Naive thymus-derived CD8-positive, alpha-beta T cell (primary cell): ENCODE measurements at regions not wholly inside any gene's neighbourhood (a gene's known extent, or its start where the extent isn't known, plus 50 kb on each side); places are given as distances from the start of the nearest gene placed in this dataset.
A peak's percentile ranks its signal among the peaks of the same experiment; 100 is the strongest.
"Not testable (repeated sequence)": the region's sequence is repeated elsewhere in the genome, so short reads cannot be mapped to it uniquely, and the experiment has no call there.

Source experiments
- ATAC-seq, 2 donors: fragments of 150-1000 bp; cut with Tn5 transposase in 1 of 2; sonication (Bioruptor Pico), chemical (Tn5 transposase) in 1 of 2; 1 replicate in 1 of 2; 2 replicates in 1 of 2; pipeline ENCODE4 v1.10.0; 2021; ENCODE audit warnings: mild to moderate bottlenecking in 2 of 2, moderate library complexity in 2 of 2
- POLR2A ChIA-PET: fragments of 350-600 bp; sonication (Branson Sonifier 250); formaldehyde crosslinking; loops from one replicate; lab custom pipeline; 2021; ENCODE audit warnings: antibody characterized with exemption; lab: Charles Lee
- DNase-seq, 10 donors: peaks; one replicate each; pipeline versions ENCODE4 v3.0.0 to v3.0.0-alpha.2; 2020 to 2022
- H3K27ac Mint-ChIP-seq, 10 donors: one replicate each; pipeline ENCODE4 v1.8.0; 2020 to 2022; ENCODE audit warnings: mild to moderate bottlenecking in 10 of 10, mixed read lengths in 10 of 10, moderate library complexity in 4 of 10, inconsistent platforms in 1 of 10
- H3K27me3 Mint-ChIP-seq, 5 donors: one replicate each; pipeline ENCODE4 v1.8.0; 2021 to 2022; ENCODE audit warnings: mixed read lengths in 5 of 5
- H3K36me3 Mint-ChIP-seq, 3 donors: one replicate each; pipeline ENCODE4 v1.8.0; 2020 to 2022; ENCODE audit warnings: mixed read lengths in 3 of 3, mild to moderate bottlenecking in 2 of 3, inconsistent platforms in 1 of 3
- H3K4me1 Mint-ChIP-seq, 4 donors: one replicate each; pipeline ENCODE4 v1.8.0; 2021 to 2022; ENCODE audit warnings: mixed read lengths in 4 of 4
- H3K4me3 Mint-ChIP-seq, 10 donors: one replicate each; pipeline ENCODE4 v1.8.0; 2020 to 2022; ENCODE audit warnings: mild to moderate bottlenecking in 10 of 10, mixed read lengths in 10 of 10, moderate library complexity in 6 of 10, inconsistent platforms in 1 of 10
- H3K9me3 Mint-ChIP-seq, 9 donors: one replicate each; pipeline ENCODE4 v1.8.0; 2020 to 2022; ENCODE audit warnings: mixed read lengths in 9 of 9, mild to moderate bottlenecking in 3 of 9, inconsistent platforms in 1 of 9, moderate library complexity in 1 of 9

DNA sequence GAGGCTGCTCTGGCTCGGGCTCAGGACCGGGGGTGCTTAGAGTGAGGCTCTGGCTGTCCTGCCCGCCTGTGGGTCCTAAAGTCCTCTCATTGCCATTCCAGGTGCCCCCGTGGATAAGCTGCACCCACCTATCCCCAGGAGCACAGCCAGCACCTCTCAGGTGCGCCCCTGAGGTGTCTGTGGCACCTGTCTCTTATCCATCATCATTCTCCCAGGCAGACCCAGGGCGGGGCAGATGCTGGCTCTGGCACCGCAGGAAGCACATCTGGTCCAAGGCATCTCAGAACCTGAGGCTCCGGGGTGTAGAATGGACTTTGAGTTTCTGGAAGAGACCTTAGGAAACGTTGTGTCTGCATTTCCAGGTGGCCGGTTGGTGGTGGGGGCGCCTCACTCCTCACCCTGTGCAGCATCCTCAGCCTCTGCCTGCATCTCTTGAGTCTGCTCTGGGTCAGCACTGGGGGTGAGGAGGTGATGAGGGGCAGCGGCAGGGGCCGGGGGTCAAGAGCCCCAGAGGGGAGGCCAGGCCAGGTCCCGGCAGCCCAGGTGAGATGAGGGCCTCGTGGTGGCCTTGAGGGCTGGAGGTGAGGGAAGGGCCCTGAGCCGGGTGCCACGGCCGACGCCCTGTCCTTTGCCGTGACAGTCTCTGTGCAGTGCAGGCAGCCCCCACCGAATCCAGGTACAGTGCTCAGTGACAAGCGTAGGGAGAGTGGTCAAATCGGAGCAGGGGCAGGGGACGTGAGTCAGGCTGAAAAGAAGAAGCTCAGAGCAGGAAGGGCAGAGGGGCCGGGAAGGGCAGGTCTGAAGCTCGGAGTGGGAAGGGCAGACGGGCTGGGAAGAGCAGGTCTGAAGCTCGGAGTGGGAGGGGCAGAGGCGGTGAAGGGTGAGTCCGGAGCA, 173.5 kb downstream of the NPIPB11 start:
- ATAC-seq (no peak), DNase-seq (peak in 1 of 10 donors; percentile 16)
- no peaks in the 10 kb centered on the region for H3K36me3 Mint-ChIP-seq
- POLR2A ChIA-PET: no interaction called here
- H3K4me3 Mint-ChIP-seq: no peak overlapping the region
- peaks cover 0 to 2% (median 0%) of the 10 kb centered on the region in 9 donors for H3K9me3 Mint-ChIP-seq
- peak overlapping the region in 4 of 10 donors; percentile 11 to 83 (median 76) for H3K27ac Mint-ChIP-seq
- peaks cover 0 to 4% (median 3%) of the 10 kb centered on the region in 4 donors for H3K4me1 Mint-ChIP-seq
- H3K27me3 Mint-ChIP-seq: no peaks in the 10 kb centered on the region

DNA sequence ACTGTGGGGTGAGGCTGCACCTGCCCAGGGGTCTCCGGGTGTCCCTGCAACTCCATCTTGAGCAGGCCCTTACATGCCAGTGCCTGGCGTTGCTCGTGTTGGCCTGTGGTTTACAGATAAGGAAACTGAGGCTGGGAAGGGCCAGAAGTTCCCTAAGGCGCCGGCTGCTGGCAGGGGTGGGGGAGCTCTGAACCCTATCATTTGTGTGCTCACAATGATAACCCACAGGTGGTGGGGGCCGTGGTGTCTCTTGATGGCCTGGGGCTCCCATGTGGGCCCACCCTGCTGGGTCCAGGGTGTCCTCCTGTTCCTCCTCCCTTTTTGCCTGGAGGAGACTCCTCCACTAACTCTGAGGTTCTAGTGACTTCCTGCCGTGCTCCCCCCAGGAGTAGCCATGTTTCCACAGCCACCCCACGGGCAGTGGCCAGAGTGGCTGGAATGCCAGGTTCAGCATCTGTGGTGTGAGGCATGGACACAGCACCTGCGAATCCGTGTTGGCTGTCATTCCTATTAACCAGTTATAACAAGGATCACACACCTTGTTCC, 174.3 kb downstream of the NPIPB11 start:
- H3K27me3 Mint-ChIP-seq, H3K4me1 Mint-ChIP-seq, POLR2A ChIA-PET, H3K4me3 Mint-ChIP-seq, H3K9me3 Mint-ChIP-seq, H3K36me3 Mint-ChIP-seq, ATAC-seq: not testable (repeated sequence)
- H3K27ac Mint-ChIP-seq: peak overlapping the region in 1 of 10 donors; percentile 11
- peak in 1 of 10 donors; percentile 3 for DNase-seq

- ATAC-seq: no peak
- Mint-ChIP-seq H3K4me3 (no peak overlapping the region), H3K27me3 (no peaks in the 10 kb centered on the region), H3K27ac (no peak overlapping the region), H3K9me3 (peaks cover 0 to 10% (median 0%) of the 10 kb centered on the region in 9 donors), H3K4me1 (peaks cover 0 to 12% (median 4%) of the 10 kb centered on the region in 4 donors), H3K36me3 (peaks cover 0 to 5% (median 0%) of the 10 kb centered on the region in 3 donors)
- POLR2A ChIA-PET: no interaction called here
- DNase-seq: no peak
These were observed 175.3 kb downstream of the NPIPB11 start for GRCh38 chr16:29231244-29231643.

DNA sequence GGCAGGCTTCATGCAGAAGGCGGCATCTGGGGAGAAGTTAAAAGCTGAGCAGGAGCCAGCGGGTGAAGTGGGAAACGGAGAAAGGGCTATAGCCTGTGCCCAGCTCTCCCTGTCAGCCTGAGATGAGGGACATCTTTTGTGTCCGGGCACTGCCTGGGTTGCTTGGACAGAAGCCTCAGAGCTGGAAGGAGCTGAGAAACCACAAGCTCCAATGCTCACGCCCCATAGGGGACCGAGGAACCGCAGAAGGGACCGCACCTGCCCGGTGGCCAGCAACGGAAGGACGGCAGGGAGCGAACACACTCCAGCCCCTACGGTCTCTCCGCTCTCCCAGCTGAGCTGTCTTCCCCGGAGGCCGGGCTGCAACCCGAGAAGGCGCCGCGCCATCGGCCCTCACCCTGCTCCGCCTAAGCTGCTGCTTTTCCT, 175.8 kb downstream of the NPIPB11 start:
- DNase-seq (no peak), ATAC-seq (no peak)
- H3K27ac Mint-ChIP-seq: no peak overlapping the region
- peaks cover 0 to 11% (median 0%) of the 10 kb centered on the region in 9 donors for H3K9me3 Mint-ChIP-seq
- H3K4me3 Mint-ChIP-seq: no peak overlapping the region
- no peaks in the 10 kb centered on the region for H3K27me3 Mint-ChIP-seq
- POLR2A ChIA-PET: no interaction called here
- H3K4me1 Mint-ChIP-seq: peaks cover 0 to 12% (median 5%) of the 10 kb centered on the region in 4 donors
- H3K36me3 Mint-ChIP-seq: peaks cover 0 to 5% (median 0%) of the 10 kb centered on the region in 3 donors

DNA sequence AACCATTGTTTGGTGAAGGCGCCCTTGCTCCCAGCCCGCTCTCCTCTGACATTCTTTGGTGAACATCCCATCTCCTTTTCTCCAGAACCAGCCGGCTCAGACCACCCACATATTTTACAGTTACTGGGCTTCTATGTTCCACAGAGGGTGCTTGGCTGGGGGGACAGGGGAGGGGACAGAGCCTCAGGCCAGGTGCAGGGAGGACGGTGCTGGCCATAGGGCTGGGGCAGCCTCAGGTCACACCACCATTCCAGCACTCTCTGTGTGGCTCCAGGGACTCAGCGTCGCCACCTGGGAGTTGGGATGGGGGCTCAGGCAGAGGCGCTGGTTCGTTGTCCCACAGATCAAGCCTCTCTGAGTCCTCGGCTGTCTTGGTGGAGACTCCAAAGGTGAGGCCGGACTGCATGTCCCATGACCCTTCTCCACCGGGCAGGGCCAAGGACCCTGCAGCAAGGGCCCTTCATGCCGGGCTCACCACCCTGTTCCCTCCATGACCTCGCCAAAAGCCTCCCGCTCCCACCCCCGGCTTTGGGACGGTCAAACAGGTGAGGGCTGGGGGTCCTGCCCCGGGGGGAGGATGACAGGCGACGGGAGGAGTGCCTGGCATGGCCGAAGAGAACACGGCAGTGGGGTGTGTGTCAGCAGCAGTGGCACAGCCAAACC, 176.4 kb downstream of the NPIPB11 start:
- ATAC-seq, DNase-seq, H3K27me3 Mint-ChIP-seq, H3K36me3 Mint-ChIP-seq, H3K4me3 Mint-ChIP-seq, POLR2A ChIA-PET: not testable (repeated sequence)
- Mint-ChIP-seq H3K4me1 (peaks cover 0 to 12% (median 5%) of the 10 kb centered on the region in 4 donors), H3K27ac (peak overlapping the region in 1 of 10 donors; percentile 90), H3K9me3 (peaks cover 0 to 11% (median 0%) of the 10 kb centered on the region in 9 donors)

DNA sequence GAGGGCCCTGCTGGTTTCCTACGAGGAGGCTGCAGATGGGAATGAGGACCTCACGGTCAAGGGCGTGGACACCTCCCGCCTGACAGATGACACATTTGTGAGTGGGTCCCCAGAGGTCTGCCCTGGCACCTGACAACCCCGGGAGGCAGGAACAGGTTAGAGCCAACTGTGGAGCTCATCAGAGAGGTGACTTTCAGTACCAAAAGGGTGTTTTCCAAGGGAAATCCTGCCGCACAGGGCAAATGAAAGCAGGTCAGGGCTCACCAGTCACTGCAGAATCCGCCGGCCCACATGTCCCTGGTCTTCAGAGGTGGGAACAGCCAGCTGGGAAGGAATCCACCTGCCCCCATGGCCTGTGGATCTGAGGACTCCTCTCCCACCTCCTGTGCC, 176.9 kb downstream of the NPIPB11 start:
- POLR2A ChIA-PET, H3K4me3 Mint-ChIP-seq, ATAC-seq, H3K36me3 Mint-ChIP-seq, DNase-seq, H3K27me3 Mint-ChIP-seq: not testable (repeated sequence)
- H3K9me3 Mint-ChIP-seq: peaks cover 0 to 11% (median 0%) of the 10 kb centered on the region in 9 donors
- peak overlapping the region in 1 of 10 donors; percentile 90 for H3K27ac Mint-ChIP-seq
- peaks cover 0 to 14% (median 6%) of the 10 kb centered on the region in 4 donors for H3K4me1 Mint-ChIP-seq

DNA sequence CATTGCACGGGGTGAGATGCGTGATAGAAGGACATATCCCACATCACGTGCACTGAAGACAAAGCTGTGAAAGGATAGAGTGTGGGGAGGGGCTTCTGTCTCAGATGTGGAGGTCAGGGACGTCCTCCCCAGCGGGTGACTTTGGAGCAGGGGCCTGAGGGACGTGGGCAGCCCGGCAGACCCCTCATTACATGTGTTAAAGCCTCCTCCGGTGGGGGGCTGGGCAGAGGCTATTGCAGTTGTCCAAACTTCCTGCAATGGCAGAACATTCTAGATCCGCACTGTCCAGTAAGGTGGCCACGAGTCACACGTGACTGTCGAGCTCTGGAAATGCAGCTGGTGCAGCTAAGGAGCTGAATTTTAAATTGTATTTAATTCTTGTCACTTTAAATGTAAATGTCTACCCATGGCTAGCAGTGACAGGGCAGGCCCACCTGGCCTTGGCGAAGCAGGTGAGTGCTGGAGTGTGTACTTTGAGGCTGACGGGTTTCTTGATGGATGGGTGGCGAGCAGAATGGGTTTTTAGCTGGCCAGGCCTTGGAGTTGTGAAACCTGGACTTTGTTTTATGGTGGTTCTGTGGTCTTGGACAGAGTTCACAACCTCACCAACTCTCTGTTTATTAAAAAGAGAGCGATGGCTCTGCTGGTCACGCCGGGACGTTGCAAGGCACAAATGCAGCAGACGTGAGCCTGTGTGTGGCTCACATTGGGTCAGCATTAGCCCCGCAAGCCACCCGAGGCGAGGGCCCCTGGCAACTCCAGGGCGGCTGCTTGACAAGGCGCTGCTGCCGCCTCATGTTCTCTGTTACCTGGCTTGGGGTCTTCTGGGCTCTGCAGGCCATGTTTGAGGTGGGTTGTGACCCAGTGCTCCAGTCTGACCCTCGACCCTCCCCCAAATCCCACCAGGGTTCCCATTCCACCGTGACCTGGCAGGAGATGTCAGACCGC, 177.6 kb downstream of the NPIPB11 start:
- DNase-seq, H3K36me3 Mint-ChIP-seq, POLR2A ChIA-PET, H3K27me3 Mint-ChIP-seq, ATAC-seq, H3K4me3 Mint-ChIP-seq: not testable (repeated sequence)
- H3K27ac Mint-ChIP-seq: peak overlapping the region in 4 of 10 donors; percentile 32 to 67 (median 50)
- H3K9me3 Mint-ChIP-seq: peaks cover 0 to 11% (median 0%) of the 10 kb centered on the region in 9 donors
- H3K4me1 Mint-ChIP-seq: peaks cover 4 to 20% (median 10%) of the 10 kb centered on the region in 4 donors

DNA sequence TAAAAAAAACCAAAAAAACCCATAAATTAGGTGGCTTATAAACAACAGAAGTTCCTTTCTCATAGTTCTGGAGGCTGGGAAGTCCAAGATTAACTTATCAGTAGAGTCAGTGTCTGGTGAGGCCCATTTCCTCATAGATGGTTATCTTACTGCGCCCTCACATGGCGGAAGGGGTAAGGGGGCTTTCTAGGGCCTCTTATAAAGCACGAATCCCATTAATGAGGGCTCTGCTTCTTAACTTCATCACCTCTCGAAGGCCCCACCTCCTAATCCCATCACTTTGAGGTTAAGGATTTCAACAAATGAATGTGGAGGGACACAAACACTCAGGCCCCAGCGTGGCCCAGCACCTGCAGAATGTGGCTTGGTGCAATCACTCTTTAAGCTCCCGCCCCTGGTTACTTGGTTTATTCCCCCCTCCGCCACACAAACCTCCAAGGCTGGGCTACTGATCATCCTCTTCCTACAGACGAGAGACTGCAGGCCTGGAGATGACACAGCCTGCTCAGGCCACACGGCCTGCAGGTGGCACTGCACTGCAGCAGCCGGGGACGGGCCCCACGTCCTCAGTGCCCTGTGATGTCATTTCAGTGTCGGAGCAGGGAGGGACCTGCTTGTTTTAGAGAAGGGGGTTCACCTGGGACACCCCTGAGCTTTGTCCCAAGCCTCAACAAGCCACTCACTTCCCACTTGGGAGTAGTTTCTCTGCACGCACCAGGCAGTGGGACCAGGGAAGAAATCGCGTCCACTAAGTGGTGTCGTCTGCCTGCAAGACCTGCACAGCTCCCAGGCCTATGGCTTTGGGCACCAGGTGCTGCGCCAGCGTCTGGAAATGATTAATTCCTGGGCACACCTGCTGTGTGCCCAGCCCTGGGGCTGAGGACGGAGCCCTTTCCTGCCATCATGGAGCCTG, 178.5 kb downstream of the NPIPB11 start:
- peaks cover 0 to 11% (median 0%) of the 10 kb centered on the region in 9 donors for H3K9me3 Mint-ChIP-seq
- POLR2A ChIA-PET, H3K36me3 Mint-ChIP-seq, H3K27me3 Mint-ChIP-seq, H3K4me3 Mint-ChIP-seq: not testable (repeated sequence)
- peak overlapping the region in 5 of 10 donors; percentile 32 to 66 (median 52) for H3K27ac Mint-ChIP-seq
- peaks cover 6 to 29% (median 19%) of the 10 kb centered on the region in 4 donors for H3K4me1 Mint-ChIP-seq
- DNase-seq: peak in 9 of 10 donors; percentile 15 to 65 (median 38)
- ATAC-seq: peak; percentile 99

DNA sequence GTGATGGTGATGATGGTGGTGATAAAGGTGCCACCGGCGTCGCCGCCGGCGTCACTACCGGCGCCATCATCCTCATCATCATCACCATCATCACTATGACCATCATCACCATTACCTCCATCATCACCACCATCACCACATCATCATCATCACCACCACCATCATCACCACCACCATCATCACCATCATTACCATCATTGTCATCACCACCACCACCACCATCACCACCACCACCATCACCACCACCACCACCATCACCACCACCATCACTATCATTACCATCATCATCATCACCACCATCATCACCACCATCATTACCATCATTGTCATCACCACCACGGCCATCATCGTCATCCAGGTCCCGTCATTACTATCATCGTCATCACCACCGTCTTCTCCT, 179.7 kb downstream of the NPIPB11 start:
- Mint-ChIP-seq H3K27ac (peak overlapping the region in 3 of 10 donors; percentile 74 to 87 (median 75)), H3K27me3 (no peaks in the 10 kb centered on the region), H3K36me3 (peaks cover 0 to 5% (median 2%) of the 10 kb centered on the region in 3 donors), H3K4me1 (peaks cover 9 to 29% (median 21%) of the 10 kb centered on the region in 4 donors), H3K4me3 (no peak overlapping the region), H3K9me3 (peaks cover 0 to 11% (median 0%) of the 10 kb centered on the region in 9 donors)
- ATAC-seq: no peak
- DNase-seq: no peak
- POLR2A ChIA-PET: no interaction called here

DNA sequence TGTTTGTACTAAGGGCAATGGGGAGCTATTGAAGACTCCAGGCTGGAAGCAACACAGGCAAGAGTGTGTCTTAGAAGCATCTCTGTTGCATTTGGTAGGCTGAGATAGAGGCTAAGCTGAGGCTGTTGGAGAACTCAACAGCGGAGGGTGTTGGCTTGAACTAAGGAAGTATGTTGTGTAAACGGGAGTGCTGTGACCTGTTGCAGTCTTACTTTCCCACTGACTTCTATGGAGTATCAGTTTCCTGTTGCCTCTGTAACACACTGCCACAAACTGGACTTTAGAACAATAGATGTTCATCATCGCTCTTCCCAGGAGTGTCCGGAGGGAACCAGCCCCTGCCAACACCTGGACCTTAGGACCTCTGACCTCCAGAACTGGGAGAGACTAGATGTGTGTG, 181.8 kb downstream of the NPIPB11 start:
- DNase-seq, ATAC-seq, H3K4me3 Mint-ChIP-seq, H3K27me3 Mint-ChIP-seq, H3K36me3 Mint-ChIP-seq, POLR2A ChIA-PET: not testable (repeated sequence)
- H3K9me3 Mint-ChIP-seq: peaks cover 0 to 11% (median 0%) of the 10 kb centered on the region in 9 donors
- H3K27ac Mint-ChIP-seq: peak overlapping the region in 1 of 10 donors; percentile 65
- peaks cover 11 to 29% (median 21%) of the 10 kb centered on the region in 4 donors for H3K4me1 Mint-ChIP-seq

DNA sequence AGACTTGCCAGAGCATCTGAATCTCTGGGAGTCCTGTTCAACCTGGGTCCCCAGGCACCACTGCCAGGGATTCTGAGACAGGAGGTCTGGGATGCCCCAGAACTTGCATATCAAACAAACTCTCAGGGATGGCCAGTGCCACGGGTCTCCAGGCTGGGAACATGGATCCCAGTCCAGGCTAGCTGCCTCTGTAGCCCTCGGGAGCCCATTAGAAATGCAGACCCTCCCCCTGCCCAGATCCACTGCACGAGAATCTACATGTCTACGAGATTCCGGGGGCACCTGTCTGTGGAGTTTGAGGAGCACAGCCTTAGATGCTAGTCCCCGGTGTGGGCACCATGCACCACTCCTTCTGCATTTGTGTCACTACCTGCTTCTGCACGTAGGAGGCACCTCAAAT, 183.9 kb downstream of the NPIPB11 start:
- ATAC-seq, H3K4me3 Mint-ChIP-seq, H3K27me3 Mint-ChIP-seq, POLR2A ChIA-PET, DNase-seq: not testable (repeated sequence)
- Mint-ChIP-seq H3K36me3 (peaks cover 2 to 12% (median 7%) of the 10 kb centered on the region in 3 donors), H3K4me1 (peaks cover 15 to 23% (median 20%) of the 10 kb centered on the region in 4 donors), H3K9me3 (peaks cover 0 to 11% (median 0%) of the 10 kb centered on the region in 9 donors), H3K27ac (peak overlapping the region in 2 of 10 donors; percentile 25 to 43)
